K562 (cell line): ENCODE measurements at regions not wholly inside any gene's neighbourhood (a gene's known extent, or its start where the extent isn't known, plus 50 kb on each side); places are given as distances from the start of the nearest gene placed in this dataset.

ENCODE experiments used
- ATAC-seq: fragments of 200-7000 bp; cut with Tn5 transposase; 3 replicates; pipeline ENCODE4 v1.9.1; 2020; ENCODE audit warnings: moderate library complexity
- BruUV-seq: library from RNA; stranded (reverse); fragments of 400-500 nt; replicated peaks from 2 replicates; lab custom pipeline; 2021; lab: Mats Ljungman, UMichigan
- CTCF ChIA-PET: fragments of 300-600 bp; formaldehyde crosslinking; extraction: SDS; loops from one replicate; lab custom pipeline; 2021; ENCODE audit warnings: low intra/inter-chr PET ratio; lab: Yijun Ruan, JAX
- POLR2A ChIA-PET: fragments of 300-600, 350-650 bp; sonication (Branson Sonifier 250); formaldehyde crosslinking; extraction: SDS; loops from one replicate; lab custom pipeline; 2021; ENCODE audit warnings: antibody characterized with exemption, inconsistent platforms; lab: Yijun Ruan, JAX
- DNase-seq, 4 experiments: peaks; one replicate each; pipeline versions ENCODE4 v3.0.0 to v3.0.0-alpha.2; 2011 to 2018; ENCODE audit warnings: low spot score in 3 of 4, mixed read lengths in 3 of 4; ENCODE audit errors: extremely low read depth in 1 of 4
- FAIRE-seq: peaks from 2 replicates; lab custom pipeline; 2011; peaks lifted over from hg19 to GRCh38; lab: Jason Lieb, UNC
- H2AFZ ChIP-seq: 2 replicates; pipeline ENCODE4 v1.6.0; 2011; ENCODE audit warnings: low read depth, low read length, control low read depth, inconsistent platforms
- H3K27ac ChIP-seq: fragments of 200-600 bp; 3 replicates; pipeline ENCODE4 v1.8.0; 2011; ENCODE audit warnings: low read depth, mild to moderate bottlenecking, control low read depth, inconsistent platforms, low read length, moderate library complexity, mixed read lengths; ENCODE audit errors: extremely low read depth
- H3K27me3 ChIP-seq, 2 experiments: fragments of 300-600 bp in 1 of 2; 2 replicates in 1 of 2; 3 replicates in 1 of 2; pipeline versions ENCODE4 v1.6.0 to v1.8.0; 2011; ENCODE audit warnings: inconsistent platforms in 2 of 2, low read length in 2 of 2, mild to moderate bottlenecking in 1 of 2, mixed read lengths in 1 of 2, moderate library complexity in 1 of 2; ENCODE audit not compliant: control insufficient read depth in 2 of 2, insufficient read depth in 2 of 2
- H3K36me3 ChIP-seq: fragments of 300-600 bp; 3 replicates; pipeline ENCODE4 v1.8.0; 2011; ENCODE audit warnings: mild to moderate bottlenecking, low read length, inconsistent platforms; ENCODE audit not compliant: control insufficient read depth, insufficient read depth
- H3K4me1 ChIP-seq, 2 experiments: fragments of 200-600 bp in 1 of 2; replicated peaks in 1 of 2; 2 replicates in 1 of 2; 3 replicates in 1 of 2; pipeline versions ENCODE4 v1.5.1 to v1.8.0; 2011; ENCODE audit warnings: inconsistent platforms in 2 of 2, low read length in 2 of 2, mild to moderate bottlenecking in 1 of 2, mixed read lengths in 1 of 2, moderate library complexity in 1 of 2; ENCODE audit not compliant: control insufficient read depth in 2 of 2, insufficient read depth in 2 of 2
- H3K4me2 ChIP-seq: 2 replicates; pipeline ENCODE4 v1.6.1; 2011; ENCODE audit warnings: low read length, control low read depth, inconsistent platforms, mixed read lengths; ENCODE audit not compliant: insufficient read depth
- H3K4me3 ChIP-seq: fragments of 200-600 bp; sonication (generic), shearing (Covaris generic); 2 replicates; pipeline ENCODE4 v1.5.1; 2016; ENCODE audit warnings: control low read depth, inconsistent platforms
- H3K79me2 ChIP-seq: fragments of 200-600 bp; 3 replicates; pipeline ENCODE4 v1.8.0; 2011; ENCODE audit warnings: low read length, inconsistent platforms; ENCODE audit not compliant: control insufficient read depth, insufficient read depth
- H3K9ac ChIP-seq, 2 experiments: 2 replicates each; pipeline versions ENCODE4 v1.6.0 to v1.6.1; 2011; ENCODE audit warnings: low read depth in 2 of 2, low read length in 2 of 2, control low read depth in 1 of 2, inconsistent platforms in 1 of 2, mild to moderate bottlenecking in 1 of 2, mixed read lengths in 1 of 2; ENCODE audit not compliant: insufficient read depth in 1 of 2
- H3K9me1 ChIP-seq: one replicate; pipeline ENCODE4 v1.6.0; 2011; ENCODE audit warnings: inconsistent platforms, mild to moderate bottlenecking, low read length, moderate library complexity; ENCODE audit not compliant: control insufficient read depth, insufficient read depth
- H3K9me3 ChIP-seq: replicated peaks from 2 replicates; pipeline ENCODE4 v1.5.1; 2011; ENCODE audit warnings: low read depth, low read length, inconsistent platforms; ENCODE audit not compliant: control insufficient read depth, insufficient read depth
- H4K20me1 ChIP-seq: replicated peaks from 2 replicates; pipeline ENCODE4 v1.6.1; 2011; ENCODE audit warnings: low read length, inconsistent platforms, mixed read lengths; ENCODE audit not compliant: control insufficient read depth, insufficient read depth
- ARNT ChIP-seq, 2 experiments: fragments of 450-650 bp; IDR thresholded peaks; 2 replicates each; pipeline ENCODE4 v1.6.1; 2016; ENCODE audit warnings: mild to moderate bottlenecking in 1 of 2
- ATF6 ChIP-seq: sonication (generic); formaldehyde crosslinking; IDR thresholded peaks from 2 replicates; pipeline ENCODE4 v1.4.0; 2020; ENCODE audit warnings: mild to moderate bottlenecking, missing genetic modification reagents
- C11orf30 ChIP-seq: fragments of 450-650 bp; IDR thresholded peaks from 2 replicates; pipeline ENCODE4 v1.6.1; 2016; ENCODE audit warnings: low read depth, mild to moderate bottlenecking
- LARP7 ChIP-seq: fragments of 450-650 bp; IDR thresholded peaks from 2 replicates; pipeline ENCODE4 v1.6.1; 2016
- MECOM ChIP-seq: fragments of 250-450 bp; sonication (Bioruptor Pico); IDR thresholded peaks from 2 replicates; pipeline ENCODE4 v1.8.0; 2022; ENCODE audit warnings: inconsistent platforms
- PBX2 ChIP-seq, 2 experiments: IDR thresholded peaks in 1 of 2; conservative IDR thresholded peaks in 1 of 2; 2 replicates each; pipeline ENCODE4 v1.6.1; 2016; ENCODE audit warnings: low read depth in 2 of 2, mild to moderate bottlenecking in 1 of 2, missing compliant biosample characterization in 1 of 2, missing genetic modification characterization in 1 of 2, moderate library complexity in 1 of 2
- PKNOX1 ChIP-seq: fragments of 450-650 bp; IDR thresholded peaks from 2 replicates; pipeline ENCODE4 v1.6.1; 2016
- RFX1 ChIP-seq: fragments of 450-650 bp; IDR thresholded peaks from 2 replicates; pipeline ENCODE4 v1.6.1; 2016; ENCODE audit warnings: mild to moderate bottlenecking, moderate library complexity
- STAT5B ChIP-seq: fragments of 250-450 bp; sonication (Bioruptor Pico); IDR thresholded peaks from 2 replicates; pipeline ENCODE4 v1.8.0; 2021; ENCODE audit warnings: mild to moderate bottlenecking, inconsistent platforms
- ZFP30 ChIP-seq: fragments of 250-450 bp; sonication (Bioruptor Pico); IDR thresholded peaks from 2 replicates; pipeline ENCODE4 v1.8.0; 2022; ENCODE audit warnings: moderate library complexity, mild to moderate bottlenecking, inconsistent platforms, borderline replicate concordance
- ZNF785 ChIP-seq: fragments of 250-450 bp; sonication (Bioruptor Pico); IDR thresholded peaks from 2 replicates; pipeline ENCODE4 v1.4.0; 2020; ENCODE audit warnings: mild to moderate bottlenecking
- WGBS: fragments of 100-300 bp; shearing (Covaris generic); methylation state at CpG from one replicate; pipeline ENCODE4 v1.1.6; 2016; ENCODE audit warnings: low coverage, mixed read lengths; ENCODE audit not compliant: insufficient coverage; ENCODE audit errors: missing lambda C conversion rate; 5-methylcytosine and 5-hydroxymethylcytosine counted together
- in situ Hi-C: fragments of 300-500 bp; cut with MboI; formaldehyde crosslinking; loops from 4 replicates; pipeline ENCODE4 v1.15.0; 2018; ENCODE audit warnings: inconsistent platforms, mixed read lengths
- intact Hi-C: fragments of 100-400 bp; cut with micrococcal nuclease; formaldehyde crosslinking; loops from 2 replicates; pipeline ENCODE4 v1.14.2; 2022

- Histone ChIP-seq H3K4me2 (no peak overlapping the region), H3K9me3 (no peaks in the 10 kb centered on the region), H3K36me3 (no peaks in the 10 kb centered on the region), H3K79me2 (no peaks in the 10 kb centered on the region), H2AFZ (no peak overlapping the region), H4K20me1 (no peaks in the 10 kb centered on the region), H3K4me3 (no peak overlapping the region), H3K27me3 (no peaks in the 10 kb centered on the region), H3K4me1 (no peaks in the 10 kb centered on the region), H3K27ac (no peak overlapping the region), H3K9ac (no peak overlapping the region), H3K9me1 (no peaks in the 10 kb centered on the region)
- in situ Hi-C loops (no loop called here), intact Hi-C loops (no loop called here)
- TF ChIP-seq RFX1: no peak
- no peak for TF ChIP-seq ZFP30 (CRISPR knock-in tag)
- no peak for DNase-seq
- BruUV-seq: no TSS peak
- CTCF ChIA-PET: no interaction called here
- no peak for ATAC-seq
- 0% methylated on average over 3 of the region's 3 CpGs for WGBS
- FAIRE-seq: no peak
- POLR2A ChIA-PET: no interaction called here
Measured at GRCh38 chr5:104385906-104386305, 823.3 kb upstream of the NUDT12 start.

- in situ Hi-C loops (no loop called here), intact Hi-C loops (no loop called here)
- CTCF ChIA-PET: no interaction called here
- DNase-seq: no peak
- no peak for ATAC-seq
- H2AFZ ChIP-seq: no peak overlapping the region
- H3K79me2 ChIP-seq: no peaks in the 10 kb centered on the region
- no peaks in the 10 kb centered on the region for H3K9me3 ChIP-seq
- no peaks in the 10 kb centered on the region for H3K36me3 ChIP-seq
- POLR2A ChIA-PET: no interaction called here
- H3K4me2 ChIP-seq: no peak overlapping the region
- H3K4me1 ChIP-seq: no peaks in the 10 kb centered on the region
- H4K20me1 ChIP-seq: no peaks in the 10 kb centered on the region
- no peaks in the 10 kb centered on the region for H3K27me3 ChIP-seq
- no peaks in the 10 kb centered on the region for H3K9me1 ChIP-seq
- FAIRE-seq: no peak
- 0% methylated on average over 1 of the region's 1 CpG for WGBS
- BruUV-seq: no TSS peak
- no peak overlapping the region for H3K27ac ChIP-seq
- no peak overlapping the region for H3K9ac ChIP-seq
- no peak overlapping the region for H3K4me3 ChIP-seq
- TF ChIP-seq ZNF785: no peak
- no peak for TF ChIP-seq ARNT (IDR thresholded peaks at IDR 0.05)
- no peak for TF ChIP-seq LARP7
- no peak for TF ChIP-seq STAT5B (CRISPR knock-in tag)
- TF ChIP-seq ATF6 (CRISPR knock-in tag): no peak
- peak; percentile 34; the same call in 1 of the 2 replicates for TF ChIP-seq C11orf30
- TF ChIP-seq MECOM (CRISPR knock-in tag): no peak
- TF ChIP-seq PBX2 (CRISPR knock-in tag; IDR thresholded peaks at IDR 0.05; ENCODE audit: low read depth): no peak
- TF ChIP-seq PBX2 (tag; conservative IDR thresholded peaks at IDR 0.05; ENCODE audit: low read depth): peak; percentile 41; the same call in 1 of the 2 replicates
- peak; percentile 38; the same call in 1 of the 2 replicates for TF ChIP-seq PKNOX1
Measured at GRCh38 chr5:104375345-104375744, 812.8 kb upstream of the NUDT12 start.
